BE2C (cell line): ENCODE measurements at regions not wholly inside any gene's neighbourhood (a gene's known extent, or its start where the extent isn't known, plus 50 kb on each side); places are given as distances from the start of the nearest gene placed in this dataset.
"Not testable (repeated sequence)": the region's sequence is repeated elsewhere in the genome, so short reads cannot be mapped to it uniquely, and the experiment has no call there.

Experiments
- DNase-seq: peaks from one replicate; pipeline ENCODE4 v3.0.0-alpha.2; 2020
- H3K27me3 ChIP-seq: fragments of 250-450 bp; sonication (Bioruptor Pico); 2 replicates; pipeline ENCODE4 v1.5.1; 2020; ENCODE audit warnings: mild to moderate bottlenecking
- H3K36me3 ChIP-seq: fragments of 250-450 bp; sonication (Bioruptor Pico); 2 replicates; pipeline ENCODE4 v1.5.1; 2020; ENCODE audit warnings: mild to moderate bottlenecking
- H3K4me1 ChIP-seq: fragments of 250-450 bp; sonication (Bioruptor Pico); 2 replicates; pipeline ENCODE4 v1.5.1; 2020
- H3K4me3 ChIP-seq: 2 replicates; pipeline ENCODE4 v1.5.1; 2011; ENCODE audit warnings: low read depth, low read length
- H3K9me3 ChIP-seq: fragments of 250-450 bp; sonication (Bioruptor Pico); 2 replicates; pipeline ENCODE4 v1.5.1; 2020
- CTCF ChIP-seq: IDR thresholded peaks from 2 replicates; pipeline ENCODE4 v1.5.1; 2012; ENCODE audit warnings: mild to moderate bottlenecking, low read depth, low read length

GRCh38 chrX:40788698-40789097 lies 53.4 kb upstream of the MED14 start:
- H3K4me1 ChIP-seq, H3K4me3 ChIP-seq, DNase-seq, H3K9me3 ChIP-seq, H3K27me3 ChIP-seq, H3K36me3 ChIP-seq: not testable (repeated sequence)

GRCh38 chrX:40792433-40792832 lies 57.1 kb upstream of the MED14 start:
- no peak for TF ChIP-seq CTCF
- Histone ChIP-seq H3K9me3 (no peaks in the 10 kb centered on the region), H3K4me3 (no peak overlapping the region), H3K36me3 (no peaks in the 10 kb centered on the region), H3K4me1 (peaks cover 6% of the 10 kb centered on the region), H3K27me3 (no peaks in the 10 kb centered on the region)
- no peak for DNase-seq

GRCh38 chrX:40794829-40795130 lies 59.4 kb upstream of the MED14 start:
- H3K9me3 ChIP-seq, H3K36me3 ChIP-seq, H3K4me3 ChIP-seq, H3K27me3 ChIP-seq, DNase-seq, H3K4me1 ChIP-seq: not testable (repeated sequence)

- H3K36me3 ChIP-seq, H3K4me3 ChIP-seq, H3K4me1 ChIP-seq, H3K9me3 ChIP-seq, H3K27me3 ChIP-seq, DNase-seq: not testable (repeated sequence)
Measured at GRCh38 chrX:40799745-40800144, 64.4 kb upstream of the MED14 start.

GRCh38 chrX:40805404-40805803 lies 70.1 kb upstream of the MED14 start:
- H3K9me3 ChIP-seq: no peaks in the 10 kb centered on the region
- DNase-seq: no peak
- TF ChIP-seq CTCF: no peak
- no peaks in the 10 kb centered on the region for H3K36me3 ChIP-seq
- H3K27me3 ChIP-seq: no peaks in the 10 kb centered on the region
- no peaks in the 10 kb centered on the region for H3K4me1 ChIP-seq
- no peak overlapping the region for H3K4me3 ChIP-seq

- Histone ChIP-seq H3K4me3 (no peak overlapping the region), H3K9me3 (no peaks in the 10 kb centered on the region), H3K4me1 (no peaks in the 10 kb centered on the region), H3K36me3 (no peaks in the 10 kb centered on the region), H3K27me3 (no peaks in the 10 kb centered on the region)
- TF ChIP-seq CTCF: no peak
- DNase-seq: no peak
Measured at GRCh38 chrX:40806513-40807220, 71.3 kb upstream of the MED14 start.

GRCh38 chrX:40807384-40807783 lies 72.0 kb upstream of the MED14 start:
- Histone ChIP-seq H3K36me3 (no peaks in the 10 kb centered on the region), H3K27me3 (no peaks in the 10 kb centered on the region), H3K4me3 (no peak overlapping the region), H3K9me3 (no peaks in the 10 kb centered on the region), H3K4me1 (no peaks in the 10 kb centered on the region)
- no peak for DNase-seq
- no peak for TF ChIP-seq CTCF

GRCh38 chrX:40808203-40808602 lies 72.9 kb upstream of the MED14 start:
- TF ChIP-seq CTCF: no peak
- Histone ChIP-seq H3K9me3 (no peaks in the 10 kb centered on the region), H3K4me3 (no peak overlapping the region), H3K36me3 (no peaks in the 10 kb centered on the region), H3K4me1 (no peaks in the 10 kb centered on the region), H3K27me3 (no peaks in the 10 kb centered on the region)
- DNase-seq: no peak
